Spleen (tissue), 11 donors: ENCODE measurements at regions not wholly inside any gene's neighbourhood (a gene's known extent, or its start where the extent isn't known, plus 50 kb on each side); places are given as distances from the start of the nearest gene placed in this dataset.

Source experiments
- DNase-seq: peaks from one replicate; pipeline ENCODE4 v3.0.0-alpha.2; 2020
- H3K27ac ChIP-seq, 8 donors: fragments of 200-600 bp; sonication (generic) in 7 of 8; 1 replicate in 4 of 8; 2 replicates in 4 of 8; pipeline versions ENCODE4 v1.5.0 to v1.8.0; 2016 to 2021; ENCODE audit warnings: inconsistent platforms in 4 of 8, mild to moderate bottlenecking in 4 of 8, moderate library complexity in 1 of 8
- H3K27me3 ChIP-seq, 7 donors: fragments of 200-600 bp; sonication (generic) in 6 of 7; replicated peaks in 1 of 7; 1 replicate in 4 of 7; 2 replicates in 3 of 7; pipeline versions ENCODE4 v1.5.0 to v1.8.0; 2016 to 2021; ENCODE audit warnings: inconsistent platforms in 3 of 7, mild to moderate bottlenecking in 1 of 7
- H3K36me3 ChIP-seq, 6 donors: fragments of 200-600 bp; sonication (generic) in 5 of 6; 1 replicate in 4 of 6; 2 replicates in 2 of 6; pipeline versions ENCODE4 v1.5.0 to v1.8.0; 2016 to 2021; ENCODE audit warnings: inconsistent platforms in 2 of 6
- H3K4me1 ChIP-seq, 6 donors: fragments of 200-600 bp; sonication (generic) in 5 of 6; 1 replicate in 3 of 6; 2 replicates in 3 of 6; pipeline versions ENCODE4 v1.5.0 to v1.8.0; 2016 to 2021; ENCODE audit warnings: inconsistent platforms in 3 of 6
- H3K4me3 ChIP-seq, 8 donors: fragments of 200-600 bp; sonication (generic) in 7 of 8; 1 replicate in 4 of 8; 2 replicates in 4 of 8; pipeline versions ENCODE4 v1.5.0 to v1.8.0; 2016 to 2021; ENCODE audit warnings: inconsistent platforms in 4 of 8, mild to moderate bottlenecking in 4 of 8, moderate library complexity in 2 of 8
- H3K9me3 ChIP-seq, 8 donors: fragments of 200-600 bp; sonication (generic) in 7 of 8; 1 replicate in 4 of 8; 2 replicates in 4 of 8; pipeline versions ENCODE4 v1.5.0 to v1.8.0; 2016 to 2021; ENCODE audit warnings: inconsistent platforms in 4 of 8
- CTCF ChIP-seq, 11 experiments: fragments of 200-600 bp in 7 of 11; fragments of 450-650 bp in 4 of 11; sonication (generic) in 4 of 11; IDR thresholded peaks in 8 of 11; conservative IDR thresholded peaks in 3 of 11; 1 replicate in 7 of 11; 2 replicates in 4 of 11; pipeline versions ENCODE4 v1.4.0 to v1.8.0; 2016 to 2021; ENCODE audit warnings: antibody characterized with exemption in 11 of 11, inconsistent platforms in 4 of 11, mild to moderate bottlenecking in 1 of 11
- POLR2A ChIP-seq, 3 donors: fragments of 450-650 bp; IDR thresholded peaks; one replicate each; pipeline ENCODE4 v1.5.1; 2017; ENCODE audit warnings: antibody characterized with exemption in 3 of 3, mild to moderate bottlenecking in 1 of 3
- POLR2AphosphoS5 ChIP-seq, 3 donors: sonication (generic); formaldehyde crosslinking; IDR thresholded peaks; one replicate each; pipeline ENCODE4 v1.5.1; 2017; ENCODE audit warnings: antibody characterized with exemption in 3 of 3
- WGBS, 5 donors: extraction: QIAGEN DNeasy Blood & Tissue Kit in 3 of 5; methylation state at CpG; one replicate each; pipeline versions ENCODE4 v1.1.5 to v1.1.7; 2013 to 2018; 5-methylcytosine and 5-hydroxymethylcytosine counted together
- intact Hi-C: fragments of 100-400 bp; cut with DNase I; formaldehyde crosslinking; loops from one replicate; pipeline ENCODE4 v1.15.0; 2023; ENCODE audit warnings: low total_unique reads
- donor health status: healthy with polysubstance abuse.
- donor health status: DM: no; HTN: no; CAD: no; lungs with moderate emphysema.
- donor health status: DM: no; HTN: no; CAD: no.
- donor health status: Bipolar disorder and iron deficiency.
- donor health status: healthy.
- donor health status: DM: no; HTN: no; CAD: no.
- donor health status: DM: yes; HTN: yes; CAD: no.

DNA sequence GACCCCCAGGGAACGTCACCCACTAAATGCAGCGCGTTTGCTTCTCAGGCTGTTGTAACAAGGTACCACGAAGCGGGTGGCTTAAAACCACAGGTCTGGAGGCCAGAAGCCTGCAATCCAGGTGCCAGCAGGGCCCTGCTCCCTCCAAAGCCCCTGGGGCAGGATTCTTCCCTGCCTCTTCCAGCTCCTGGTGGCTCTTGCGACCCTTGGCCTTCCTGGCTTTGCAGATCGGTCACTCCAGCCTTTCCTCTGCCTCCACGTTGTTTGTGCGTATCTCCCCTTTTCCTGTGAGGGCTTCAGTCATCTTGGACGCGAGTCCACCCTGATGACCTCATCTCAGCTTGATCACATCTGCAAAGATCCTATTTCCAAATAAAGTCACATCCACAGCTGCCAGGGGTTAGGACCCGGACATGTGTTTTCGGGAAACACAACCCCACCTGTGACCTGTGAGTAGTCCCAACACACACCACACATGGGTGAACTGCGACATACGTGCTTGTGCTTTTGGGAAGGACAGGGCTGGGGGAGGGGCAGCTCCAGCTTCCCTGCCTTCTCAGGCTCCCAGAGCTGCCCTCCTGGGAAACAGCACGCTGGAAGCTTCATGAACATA, 114.5 kb upstream of the NCOR2 start:
- no peak overlapping the region for H3K4me3 ChIP-seq
- peaks cover 11 to 87% (median 41%) of the 10 kb centered on the region in 6 donors for H3K4me1 ChIP-seq
- TF ChIP-seq POLR2A (IDR thresholded peaks at IDR 0.05), result no peak
- peak in 1 of 11 experiments; percentile 8 for TF ChIP-seq CTCF (IDR thresholded peaks at IDR 0.05 in 8 of 11, conservative IDR thresholded peaks at IDR 0.05 in 3 of 11)
- DNase-seq, result no peak
- no peaks in the 10 kb centered on the region for H3K36me3 ChIP-seq
- H3K9me3 ChIP-seq, result no peaks in the 10 kb centered on the region
- intact Hi-C loops, result no loop called here
- peak overlapping the region in 1 of 8 donors; percentile 59 for H3K27ac ChIP-seq
- WGBS, 5 donors, result 62 to 77% (median 71%) methylated on average over 14 to 16 of the region's 16 CpGs
- no peaks in the 10 kb centered on the region for H3K27me3 ChIP-seq

DNA sequence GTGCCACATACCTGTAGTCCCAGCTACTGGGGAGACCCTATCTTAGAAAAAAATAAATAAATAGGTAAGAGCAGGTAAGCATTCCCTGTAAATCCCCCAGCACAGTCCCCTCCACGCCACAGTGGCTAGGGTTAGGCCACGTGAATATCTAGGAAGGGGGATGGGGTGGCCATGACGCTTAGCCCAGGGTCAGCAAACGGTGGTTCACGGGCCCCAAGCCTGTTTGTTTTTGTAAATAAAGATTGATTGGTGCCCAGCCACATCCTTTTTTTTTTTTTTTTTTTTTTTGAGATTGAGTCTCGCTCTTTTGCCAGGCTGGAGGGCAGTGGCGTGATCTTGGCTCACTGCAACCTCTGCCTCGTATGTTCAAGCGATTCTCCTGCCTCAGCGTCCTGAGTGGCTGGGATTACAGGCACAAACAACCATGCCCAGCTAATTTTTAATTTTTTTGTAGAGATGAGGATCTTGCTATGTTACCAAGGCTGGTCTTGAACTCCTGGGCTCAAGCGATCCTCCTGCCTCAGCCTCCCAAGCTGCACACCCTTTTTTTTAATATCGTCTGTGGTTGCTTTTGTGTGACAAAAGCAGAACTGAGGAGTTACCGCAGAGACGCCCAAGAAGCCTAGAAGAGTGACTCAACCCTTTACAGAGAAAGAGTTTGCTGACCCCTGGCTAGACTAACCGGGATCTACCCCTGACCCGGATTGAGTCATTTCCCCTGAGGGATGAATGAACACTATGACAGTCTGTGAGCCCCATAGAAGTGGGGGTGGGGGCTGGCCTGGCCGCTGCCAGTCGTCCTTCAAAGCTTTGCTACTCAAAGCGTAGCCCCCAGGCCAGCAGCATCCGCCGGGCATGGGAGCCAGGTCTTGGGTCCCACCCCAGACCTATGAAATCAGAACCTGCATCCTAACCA, 113.7 kb upstream of the NCOR2 start:
- no peaks in the 10 kb centered on the region for H3K9me3 ChIP-seq
- TF ChIP-seq POLR2AphosphoS5 (IDR thresholded peaks at IDR 0.05), result peak in 2 of 3 donors; percentile 10 to 30
- no peak for TF ChIP-seq POLR2A (IDR thresholded peaks at IDR 0.05)
- TF ChIP-seq CTCF (IDR thresholded peaks at IDR 0.05 in 8 of 11, conservative IDR thresholded peaks at IDR 0.05 in 3 of 11), result peak in 5 of 11 experiments; percentile 23 to 56 (median 37)
- WGBS, 5 donors, result 52 to 67% (median 63%) methylated on average over 21 of the region's 21 CpGs
- H3K27me3 ChIP-seq, result no peaks in the 10 kb centered on the region
- peak overlapping the region in 1 of 8 donors; percentile 59 for H3K27ac ChIP-seq
- no peak overlapping the region for H3K4me3 ChIP-seq
- peaks cover 13 to 89% (median 42%) of the 10 kb centered on the region in 6 donors for H3K4me1 ChIP-seq
- H3K36me3 ChIP-seq, result no peaks in the 10 kb centered on the region
- no peak for DNase-seq
- intact Hi-C loops, result no loop called here

GRCh38 chr12:124679533-124680371, 112.3 kb upstream of the NCOR2 start:
- TF ChIP-seq CTCF (IDR thresholded peaks at IDR 0.05 in 8 of 11, conservative IDR thresholded peaks at IDR 0.05 in 3 of 11), result no peak
- no peak for TF ChIP-seq POLR2A (IDR thresholded peaks at IDR 0.05)
- TF ChIP-seq POLR2AphosphoS5 (IDR thresholded peaks at IDR 0.05), result peak; percentile 50 to 75 (median 65)
- no peak for DNase-seq
- Histone ChIP-seq H3K27me3 (no peaks in the 10 kb centered on the region), H3K9me3 (no peaks in the 10 kb centered on the region), H3K36me3 (no peaks in the 10 kb centered on the region), H3K27ac (peak overlapping the region in 3 of 8 donors; percentile 11 to 37 (median 36)), H3K4me1 (peaks cover 17 to 85% (median 36%) of the 10 kb centered on the region in 6 donors), H3K4me3 (no peak overlapping the region)
- WGBS, 5 donors, result 72 to 85% (median 82%) methylated on average over 17 of the region's 17 CpGs
- intact Hi-C loops, result no loop called here
